Activated T-cell treated with anti-CD3 and anti-CD28 coated beads for 4 hours (primary cell): ENCODE measurements at regions not wholly inside any gene's neighbourhood (a gene's known extent, or its start where the extent isn't known, plus 50 kb on each side); places are given as distances from the start of the nearest gene placed in this dataset.

Source experiments
- DNase-seq: peaks from one replicate; pipeline ENCODE4 v3.0.0-alpha.2; 2020

- no peak for DNase-seq
Measured at GRCh38 chr11:95466416-95466815, 235.4 kb upstream of the SESN3 start.

DNA sequence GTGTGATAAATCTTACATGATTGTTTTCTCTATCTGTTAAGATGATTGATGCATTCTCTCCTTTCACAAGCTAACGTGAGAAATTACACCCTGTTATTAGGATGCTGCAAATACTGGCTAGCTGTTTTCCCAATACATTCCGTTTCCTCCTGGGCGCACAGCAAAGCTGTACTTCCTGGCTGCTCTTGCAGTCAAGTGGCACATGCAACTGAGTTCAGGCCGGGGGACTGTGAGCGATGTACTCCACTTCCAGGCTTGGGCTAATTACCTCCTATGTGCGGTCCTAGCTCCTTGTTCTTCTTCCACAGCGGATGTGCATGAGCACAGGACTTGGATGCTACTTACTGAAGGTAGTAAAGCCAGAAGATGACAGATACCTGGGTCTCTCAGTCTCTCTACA, 234.9 kb upstream of the SESN3 start:
- no peak for DNase-seq

DNA sequence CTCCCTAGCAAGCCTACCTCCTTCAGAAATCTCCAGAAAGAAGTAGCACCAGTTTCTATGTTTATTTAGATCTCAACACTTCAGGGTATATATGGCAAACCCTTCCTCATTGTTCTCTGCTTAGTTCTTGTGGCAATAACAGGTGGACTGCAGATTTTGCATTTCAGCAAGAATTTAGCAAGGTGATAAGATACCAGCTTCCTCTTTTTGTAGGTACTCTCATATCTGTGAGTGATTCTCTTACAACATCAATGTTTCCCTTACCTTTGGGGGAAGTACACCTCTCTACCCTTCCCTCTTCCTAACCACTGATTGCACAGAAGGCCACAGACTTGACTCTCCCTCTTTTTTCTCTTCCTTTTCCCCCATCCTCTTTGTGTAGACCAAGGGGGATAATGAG, 230.9 kb upstream of the SESN3 start:
- DNase-seq: no peak

GRCh38 chr11:95461348-95461747, 230.3 kb upstream of the SESN3 start:
- DNase-seq: no peak

DNA sequence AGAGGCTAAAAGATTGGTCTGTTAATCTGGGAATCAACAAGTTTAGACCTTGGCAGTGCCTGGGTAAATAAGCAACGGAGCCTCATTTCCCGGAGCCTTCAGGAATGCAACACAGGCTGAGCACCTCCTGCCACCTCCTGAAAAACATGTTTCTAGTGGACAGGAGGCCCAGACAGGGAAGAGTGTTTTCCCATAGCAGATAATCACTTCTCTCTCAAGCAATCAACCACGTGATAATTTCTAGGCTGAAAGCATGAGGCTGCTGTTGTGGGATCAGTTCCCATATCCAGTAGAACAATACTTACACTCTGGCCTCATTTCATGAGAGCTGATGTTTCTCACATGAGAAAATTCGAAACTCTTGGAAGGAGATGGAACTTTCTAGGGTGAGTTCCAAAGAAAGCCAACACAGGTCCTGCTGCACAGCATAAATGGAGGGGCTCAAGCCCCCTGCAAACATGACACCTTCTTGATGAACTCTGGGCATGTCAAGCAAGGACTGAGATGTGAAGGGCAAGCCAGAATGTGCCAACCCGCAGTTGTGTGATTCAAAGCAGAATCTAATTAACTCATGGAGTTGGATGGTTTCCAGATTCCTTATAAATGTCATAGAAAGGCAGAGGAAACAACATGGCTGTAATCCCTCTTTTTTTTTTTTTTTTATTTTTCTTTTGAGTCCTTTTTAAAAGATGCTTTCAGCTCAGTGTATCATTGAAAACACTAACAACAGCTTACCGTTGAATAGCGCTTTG, 228.5 kb upstream of the SESN3 start:
- DNase-seq: no peak

DNA sequence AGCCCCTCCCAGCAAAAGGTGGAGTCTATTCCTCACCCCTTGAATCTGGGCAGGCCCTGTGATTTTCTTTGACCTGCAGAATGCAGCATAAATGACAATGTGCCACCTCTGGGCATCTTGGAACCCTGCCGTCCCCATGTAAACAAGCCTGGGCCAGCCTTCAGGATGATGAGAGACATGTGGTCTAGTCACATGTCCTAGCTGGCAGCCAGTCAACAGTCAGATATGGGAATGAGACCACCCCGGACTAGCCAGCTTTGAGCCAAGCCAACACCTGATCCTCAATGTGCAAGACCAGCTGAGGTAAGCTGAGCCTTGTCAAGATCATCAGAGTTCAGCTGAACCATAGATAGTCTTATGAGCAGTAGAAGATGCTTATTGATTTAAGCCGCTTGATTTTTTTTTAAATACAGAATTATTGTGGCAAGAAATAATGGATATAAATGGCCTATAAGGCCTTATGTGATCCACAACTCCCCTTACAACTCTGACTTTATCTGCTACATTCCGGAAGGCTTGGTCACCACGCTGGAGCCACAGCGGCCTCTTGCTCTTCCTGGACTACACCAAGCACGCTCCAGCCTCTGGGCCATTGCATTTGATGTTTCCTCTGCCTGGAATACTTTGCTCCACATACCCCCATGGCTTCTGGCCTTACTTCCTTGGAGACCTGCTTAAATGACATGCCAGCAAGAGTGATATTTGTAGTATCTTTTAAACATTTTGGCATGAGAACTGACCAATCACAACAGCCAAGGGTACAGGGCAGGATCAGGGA, 225.9 kb upstream of the SESN3 start:
- DNase-seq: no peak

DNA sequence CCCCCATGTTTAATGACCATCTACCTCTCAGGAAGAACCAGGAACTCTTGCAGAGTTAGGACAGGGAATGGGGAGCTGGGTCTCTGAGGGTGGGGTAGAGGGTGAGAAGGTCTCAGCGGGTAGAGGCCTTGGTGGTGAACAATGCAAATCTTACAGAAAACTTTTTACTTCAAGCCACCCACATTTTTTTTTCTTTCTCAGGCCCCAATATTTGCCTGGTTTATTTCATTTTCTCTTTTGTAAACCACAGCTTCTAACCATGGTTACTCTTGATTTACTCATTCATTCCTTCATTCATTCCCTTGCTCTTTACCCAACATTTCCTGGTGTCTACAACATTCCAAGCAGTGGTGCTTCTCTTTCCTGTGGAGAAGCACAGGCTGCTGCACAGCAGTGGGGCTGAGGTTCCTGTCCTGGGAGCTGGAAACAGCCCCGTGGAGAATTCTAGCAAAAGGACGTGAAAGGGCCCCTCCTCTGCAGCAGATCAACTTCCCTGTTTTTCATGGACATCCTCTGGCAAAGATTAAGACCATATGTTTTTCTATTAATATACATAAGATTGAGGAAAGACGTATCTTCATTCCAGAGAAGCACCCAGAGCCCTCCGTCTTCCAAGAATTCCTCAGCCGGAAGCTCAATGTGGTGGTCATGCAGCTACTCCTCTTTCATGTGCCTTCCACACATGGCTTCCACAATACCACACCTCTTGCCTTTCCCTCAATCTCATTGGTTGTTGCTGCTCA, 224.4 kb upstream of the SESN3 start:
- no peak for DNase-seq

DNA sequence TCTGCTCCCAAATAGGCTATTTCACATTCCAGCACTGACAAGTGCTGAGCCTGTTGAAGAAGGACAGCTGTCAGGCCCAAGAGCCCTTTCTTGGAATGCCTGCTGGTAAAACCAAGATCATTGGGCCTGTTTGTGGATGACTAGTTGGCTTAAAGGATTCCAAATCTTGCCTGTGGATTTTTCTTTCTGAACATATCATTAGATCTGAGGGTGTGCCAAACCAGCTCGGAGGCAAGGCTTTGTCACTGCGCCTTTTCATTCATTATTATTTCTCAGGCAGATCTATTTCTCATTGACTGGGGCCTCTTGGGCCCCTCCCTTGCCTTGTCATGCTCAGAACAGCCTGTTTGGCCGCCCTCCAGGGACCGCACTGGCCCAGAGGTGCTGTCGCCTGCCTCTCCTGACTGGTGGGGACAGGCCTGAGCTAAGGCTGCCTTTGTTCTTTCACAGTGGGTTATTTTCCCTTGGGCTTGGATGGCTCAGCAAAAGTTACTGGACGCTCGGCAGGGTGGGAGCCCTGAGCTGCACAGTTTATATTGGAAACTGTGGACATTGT, 222.7 kb upstream of the SESN3 start:
- DNase-seq: no peak

- no peak for DNase-seq
Measured at GRCh38 chr11:95451682-95452081, 220.7 kb upstream of the SESN3 start.

GRCh38 chr11:95451261-95451660, 220.3 kb upstream of the SESN3 start:
- DNase-seq: no peak

GRCh38 chr11:95450547-95451123, 219.6 kb upstream of the SESN3 start:
- DNase-seq: no peak

- DNase-seq: no peak
Measured at GRCh38 chr11:95445746-95446333, 214.8 kb upstream of the SESN3 start.

- no peak for DNase-seq
Measured at GRCh38 chr11:95444309-95445241, 213.6 kb upstream of the SESN3 start.

GRCh38 chr11:95443386-95443785, 212.4 kb upstream of the SESN3 start:
- DNase-seq: no peak

GRCh38 chr11:95442531-95443050, 211.6 kb upstream of the SESN3 start:
- DNase-seq: no peak

DNA sequence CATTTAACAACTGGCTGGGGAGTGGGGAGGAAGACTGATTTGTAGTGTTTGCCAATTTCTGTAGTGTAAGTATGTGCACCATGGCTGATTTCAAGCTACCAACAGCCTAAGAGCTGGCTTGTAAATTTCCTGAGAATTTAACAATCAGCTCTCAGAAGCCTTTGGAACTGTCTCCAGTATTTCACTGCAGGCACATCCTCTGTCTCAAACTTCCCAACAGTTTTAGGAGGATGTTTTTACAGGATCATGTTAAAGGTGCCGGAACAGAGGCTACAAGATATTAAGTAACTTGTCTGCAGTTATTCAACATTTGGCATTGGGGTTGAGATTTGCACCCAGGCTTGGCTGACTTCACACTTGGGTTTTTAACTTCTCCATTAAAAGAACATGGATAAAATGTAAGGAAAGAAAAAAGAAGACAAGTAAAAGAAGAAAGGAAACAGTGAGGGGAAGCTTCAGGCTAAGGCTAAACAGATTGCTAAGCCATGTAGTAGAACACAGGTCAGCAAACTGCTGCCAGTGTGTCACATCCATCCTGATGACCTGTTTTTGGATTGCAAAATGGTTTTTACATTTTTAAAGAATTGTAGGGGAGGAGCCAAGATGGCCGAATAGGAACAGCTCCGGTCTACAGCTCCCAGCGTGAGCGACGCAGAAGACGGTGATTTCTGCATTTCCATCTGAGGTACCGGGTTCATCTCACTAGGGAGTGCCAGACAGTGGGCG, 204.8 kb upstream of the SESN3 start:
- no peak for DNase-seq

GRCh38 chr11:95435192-95435591, 204.2 kb upstream of the SESN3 start:
- DNase-seq: no peak

DNA sequence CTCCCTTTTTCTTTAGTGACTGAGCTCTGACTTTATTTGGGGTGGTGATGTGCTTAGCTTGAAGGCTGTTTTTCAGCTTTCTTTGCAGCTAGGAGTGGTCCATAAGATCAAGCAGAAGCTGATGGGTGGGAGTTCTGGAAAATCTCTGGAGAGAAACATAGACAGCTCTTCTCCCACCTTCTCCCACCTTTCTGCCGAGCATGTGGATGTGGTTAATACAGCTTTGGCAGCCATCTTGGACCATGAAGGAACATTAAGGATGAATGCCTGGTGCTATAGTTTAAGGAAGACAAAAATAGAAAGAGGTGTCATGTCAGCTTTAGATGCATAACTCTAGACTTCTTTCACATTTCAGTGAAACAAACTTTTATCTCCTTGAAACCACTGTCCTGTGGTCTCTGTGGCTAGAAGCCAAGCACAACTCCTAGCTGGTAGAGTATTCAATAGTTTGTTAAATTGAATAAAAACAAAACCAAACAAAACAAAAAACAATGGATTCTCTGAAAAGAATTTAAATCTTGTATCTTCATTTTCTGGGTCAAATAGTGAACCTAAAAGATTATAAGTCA, 203.6 kb upstream of the SESN3 start:
- DNase-seq: no peak

- no peak for DNase-seq
Measured at GRCh38 chr11:95434009-95434408, 203.0 kb upstream of the SESN3 start.
